ENCODE measurements at regions not wholly inside any gene's neighbourhood (a gene's known extent, or its start where the extent isn't known, plus 50 kb on each side); places are given as distances from the start of the nearest gene placed in this dataset.

GRCh38 chr9:79037338-79037737 is 534.4 kb upstream of the TLE4 start:
- no peak for TF ChIP-seq CTCF (IDR thresholded peaks at IDR 0.05; ENCODE audit: low read depth, low read length)
- no peak for TF ChIP-seq EZH2phosphoT487 (IDR thresholded peaks at IDR 0.05; ENCODE audit: low read depth)
